Lower leg skin (tissue), 3 donors: ENCODE measurements at regions not wholly inside any gene's neighbourhood (a gene's known extent, or its start where the extent isn't known, plus 50 kb on each side); places are given as distances from the start of the nearest gene placed in this dataset.

Source experiments
- POLR2A ChIP-seq, 2 donors: fragments of 450-650 bp; IDR thresholded peaks; one replicate each; pipeline ENCODE4 v1.6.1; 2016 to 2017; ENCODE audit warnings: antibody characterized with exemption in 2 of 2, mild to moderate bottlenecking in 1 of 2, moderate library complexity in 1 of 2
- TF ChIP-seq, protein P1 (sequence below), 3 donors: fragments of 450-650 bp; IDR thresholded peaks; one replicate each; pipeline ENCODE4 v1.5.1; 2016; ENCODE audit warnings: antibody characterized with exemption in 3 of 3, mild to moderate bottlenecking in 3 of 3, moderate library complexity in 2 of 3

DNA sequence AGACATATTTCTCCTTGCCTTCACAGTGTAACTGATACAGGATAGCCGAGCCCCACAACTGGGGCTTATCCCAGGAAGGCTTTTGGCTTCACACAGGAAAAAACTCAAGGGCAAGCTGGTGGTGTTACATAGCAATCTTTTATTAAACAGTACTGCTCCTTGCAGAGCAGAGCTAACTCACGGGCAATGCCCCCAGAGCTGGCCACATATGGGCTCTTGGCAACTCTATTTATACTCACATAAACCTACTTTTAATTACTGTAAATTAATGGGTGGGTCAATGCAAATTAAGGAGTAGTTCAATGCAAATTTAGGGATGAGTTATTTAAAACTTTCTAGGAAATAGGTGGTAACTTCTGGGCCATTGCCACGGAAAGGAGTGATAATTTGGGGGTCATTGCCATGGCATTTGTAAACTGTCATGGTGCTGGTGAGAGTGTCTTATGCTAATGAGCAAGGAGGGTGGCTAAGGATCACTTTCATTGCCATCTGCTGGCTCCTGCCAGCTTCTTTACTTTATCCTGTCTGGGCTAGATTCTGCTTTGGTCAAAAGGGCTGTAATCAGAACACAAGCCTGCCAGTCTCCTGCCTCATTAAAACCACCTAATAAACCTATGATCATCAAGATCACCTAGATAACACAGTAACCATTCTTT, 288.8 kb downstream of the CENPC start:
- TF ChIP-seq, protein P1, sequence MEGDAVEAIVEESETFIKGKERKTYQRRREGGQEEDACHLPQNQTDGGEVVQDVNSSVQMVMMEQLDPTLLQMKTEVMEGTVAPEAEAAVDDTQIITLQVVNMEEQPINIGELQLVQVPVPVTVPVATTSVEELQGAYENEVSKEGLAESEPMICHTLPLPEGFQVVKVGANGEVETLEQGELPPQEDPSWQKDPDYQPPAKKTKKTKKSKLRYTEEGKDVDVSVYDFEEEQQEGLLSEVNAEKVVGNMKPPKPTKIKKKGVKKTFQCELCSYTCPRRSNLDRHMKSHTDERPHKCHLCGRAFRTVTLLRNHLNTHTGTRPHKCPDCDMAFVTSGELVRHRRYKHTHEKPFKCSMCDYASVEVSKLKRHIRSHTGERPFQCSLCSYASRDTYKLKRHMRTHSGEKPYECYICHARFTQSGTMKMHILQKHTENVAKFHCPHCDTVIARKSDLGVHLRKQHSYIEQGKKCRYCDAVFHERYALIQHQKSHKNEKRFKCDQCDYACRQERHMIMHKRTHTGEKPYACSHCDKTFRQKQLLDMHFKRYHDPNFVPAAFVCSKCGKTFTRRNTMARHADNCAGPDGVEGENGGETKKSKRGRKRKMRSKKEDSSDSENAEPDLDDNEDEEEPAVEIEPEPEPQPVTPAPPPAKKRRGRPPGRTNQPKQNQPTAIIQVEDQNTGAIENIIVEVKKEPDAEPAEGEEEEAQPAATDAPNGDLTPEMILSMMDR (IDR thresholded peaks at IDR 0.05): no peak
- no peak for TF ChIP-seq POLR2A (IDR thresholded peaks at IDR 0.05)
